Limb (tissue), 2 donors: ENCODE measurements at regions not wholly inside any gene's neighbourhood (a gene's known extent, or its start where the extent isn't known, plus 50 kb on each side); places are given as distances from the start of the nearest gene placed in this dataset.
"Not testable (repeated sequence)": the region's sequence is repeated elsewhere in the genome, so short reads cannot be mapped to it uniquely, and the experiment has no call there.

ENCODE experiments used
- DNase-seq, 2 donors: peaks; one replicate each; pipeline ENCODE4 v3.0.0-alpha.2; 2016; ENCODE audit errors: extremely low spot score in 2 of 2

- DNase-seq: no peak
These were observed 431.8 kb downstream of the ZWINT start for GRCh38 chr10:55929291-55929690.

- DNase-seq: not testable (repeated sequence)
These were observed 461.4 kb downstream of the ZWINT start for GRCh38 chr10:55899472-55900147.

GRCh38 chr10:55897490-55897921 is 463.6 kb downstream of the ZWINT start:
- DNase-seq: no peak

- DNase-seq: no peak
These were observed 468.8 kb downstream of the ZWINT start for GRCh38 chr10:55892276-55892675.

DNA sequence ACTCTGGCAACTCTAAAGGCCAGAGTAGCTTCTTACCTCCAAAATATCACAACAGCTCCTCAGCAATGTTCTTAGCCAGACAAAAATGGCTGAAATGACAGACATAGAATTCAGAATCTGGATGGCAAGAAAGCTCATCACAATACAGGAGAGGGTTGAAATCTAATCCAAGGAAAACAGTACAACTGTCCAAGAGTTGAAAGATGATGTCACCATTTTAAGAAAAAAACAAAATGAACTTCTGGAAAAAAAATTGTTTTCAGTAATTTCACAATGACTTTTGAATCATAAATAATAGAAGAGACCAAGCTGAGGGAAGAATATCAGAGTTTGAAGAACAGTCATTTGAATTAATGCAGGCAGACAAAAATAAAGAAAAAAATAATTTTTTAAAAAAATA is 479.5 kb downstream of the ZWINT start:
- DNase-seq: no peak

DNA sequence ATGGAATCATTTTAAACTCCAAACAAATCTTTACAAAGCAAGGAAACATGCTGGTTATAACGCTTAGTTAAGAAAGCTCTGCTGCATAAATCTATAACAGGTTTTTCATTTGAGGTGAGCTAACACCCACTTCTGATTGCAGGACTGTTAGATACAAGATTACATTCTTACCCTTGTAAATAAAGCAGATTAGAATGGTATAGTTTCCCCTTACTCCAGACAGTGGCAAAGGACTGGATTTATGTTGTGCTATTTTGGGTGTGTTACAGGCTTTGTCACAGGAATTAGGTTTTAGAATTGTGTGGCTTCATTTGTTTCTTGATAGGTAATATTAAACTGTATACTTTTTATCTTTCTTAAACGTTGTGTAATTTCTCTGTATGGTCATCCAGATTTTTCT is 487.6 kb downstream of the ZWINT start:
- DNase-seq: no peak

GRCh38 chr10:55870186-55870585 is 490.9 kb downstream of the ZWINT start:
- no peak for DNase-seq

DNA sequence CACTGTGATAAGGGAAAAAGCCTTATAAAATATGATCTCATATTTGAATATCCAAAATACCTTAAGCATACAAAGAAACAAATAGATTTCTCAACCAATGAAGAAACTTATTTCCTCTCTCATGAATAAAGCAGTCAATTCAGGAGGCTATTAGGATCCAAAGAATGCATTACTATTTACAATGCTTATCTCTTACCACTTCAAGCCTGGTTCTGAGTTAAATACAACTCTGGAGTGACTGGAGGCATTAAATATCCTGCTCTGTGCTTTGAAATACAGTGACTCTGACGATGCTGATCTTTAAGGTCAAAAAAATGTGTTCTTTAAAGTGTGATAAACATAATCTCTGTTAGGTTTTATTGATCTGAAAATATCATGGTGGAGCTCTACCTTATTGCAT is 493.2 kb downstream of the ZWINT start:
- no peak for DNase-seq

DNA sequence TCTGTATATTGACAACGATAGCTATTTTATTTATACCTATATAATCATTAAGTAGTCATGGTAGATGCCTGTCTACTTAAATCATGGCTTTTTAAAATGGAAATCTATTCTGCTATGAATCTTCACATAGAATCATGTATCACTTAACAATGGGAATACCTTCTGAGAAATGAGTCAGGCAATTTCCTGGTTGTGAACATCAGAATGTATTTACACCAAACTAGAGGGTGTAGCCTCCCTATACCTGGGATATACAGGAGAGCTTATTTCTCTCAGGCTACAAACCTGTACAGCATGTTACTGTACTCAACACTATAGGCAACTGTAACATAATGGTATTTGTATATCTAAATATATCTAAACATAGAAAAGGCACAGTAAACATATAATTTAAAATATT is 502.3 kb downstream of the ZWINT start:
- no peak for DNase-seq

DNA sequence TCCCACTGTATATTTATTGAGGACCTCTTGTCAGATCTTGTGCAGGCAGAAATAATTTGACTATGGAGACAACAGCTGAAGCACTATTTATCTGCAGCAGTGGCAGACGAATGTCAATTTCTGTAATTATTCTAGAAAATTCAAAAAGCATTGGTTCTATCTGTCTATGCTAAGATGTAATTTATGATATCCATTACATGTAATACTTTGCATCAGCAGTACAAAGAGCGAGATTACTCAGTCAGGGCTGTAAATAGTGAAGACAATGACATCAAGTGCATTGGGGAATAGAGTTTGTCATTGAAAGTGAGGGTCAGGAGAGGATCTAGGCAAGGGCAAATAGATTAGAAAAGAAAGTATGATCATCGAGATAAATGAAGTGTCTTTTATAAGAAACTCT is 508.2 kb downstream of the ZWINT start:
- DNase-seq: no peak

DNA sequence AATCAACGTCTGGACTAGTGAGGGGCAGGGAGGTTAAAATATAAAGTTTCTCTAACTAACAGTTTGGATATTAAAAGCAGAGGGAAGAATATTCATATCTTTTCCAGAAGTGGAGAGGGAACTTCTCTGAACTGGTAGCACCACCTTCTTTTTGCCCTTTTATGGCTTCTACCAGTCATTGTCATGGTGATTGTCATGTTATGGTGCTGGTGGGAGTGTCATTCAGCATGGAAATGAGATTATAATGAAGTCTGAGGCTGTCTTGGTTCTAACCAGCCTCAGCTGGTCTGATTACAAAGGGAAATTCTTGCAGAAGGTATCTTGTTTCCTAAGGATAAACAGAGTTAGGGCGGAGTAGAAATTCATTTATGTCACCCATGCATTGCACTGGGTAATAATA is 523.8 kb downstream of the ZWINT start:
- no peak for DNase-seq

DNA sequence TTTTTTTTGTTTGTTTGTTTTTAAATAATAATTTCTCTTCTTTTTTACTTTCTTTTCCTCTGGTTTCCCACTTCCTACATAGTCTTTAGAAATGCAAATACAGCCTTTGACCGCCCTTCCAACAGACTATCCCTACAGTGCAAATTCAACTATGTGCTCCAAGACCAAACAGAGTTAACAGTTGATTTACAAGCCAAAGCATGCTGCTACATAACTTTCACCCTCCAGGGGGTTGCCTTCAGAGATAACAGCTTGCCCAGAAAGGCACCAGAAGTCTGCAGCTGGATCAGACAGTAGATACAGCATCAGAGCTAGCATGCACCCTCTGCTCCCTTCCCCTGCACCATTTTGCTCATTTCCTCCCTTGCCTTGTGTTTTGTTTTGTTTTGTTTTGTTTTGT is 539.0 kb downstream of the ZWINT start:
- DNase-seq: no peak

DNA sequence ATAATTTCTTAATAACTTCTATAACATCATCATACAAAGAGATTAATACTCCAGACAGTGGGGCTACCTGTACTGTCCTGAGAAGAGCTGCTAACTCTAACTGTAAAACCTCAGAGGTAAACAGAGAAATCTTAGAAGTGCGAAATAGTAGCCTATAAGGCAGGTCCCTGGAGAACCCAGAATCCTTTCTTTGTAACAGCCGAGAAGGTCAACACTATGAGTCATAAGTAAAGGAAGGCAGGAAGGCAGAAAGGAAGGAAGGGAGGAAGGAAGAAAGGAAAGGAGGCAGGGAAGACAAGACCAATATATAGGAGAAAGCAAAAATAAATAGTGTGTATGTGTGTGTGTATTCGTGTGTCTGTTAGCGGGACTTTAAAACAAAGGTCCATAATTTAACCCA is 540.6 kb downstream of the ZWINT start:
- no peak for DNase-seq

DNA sequence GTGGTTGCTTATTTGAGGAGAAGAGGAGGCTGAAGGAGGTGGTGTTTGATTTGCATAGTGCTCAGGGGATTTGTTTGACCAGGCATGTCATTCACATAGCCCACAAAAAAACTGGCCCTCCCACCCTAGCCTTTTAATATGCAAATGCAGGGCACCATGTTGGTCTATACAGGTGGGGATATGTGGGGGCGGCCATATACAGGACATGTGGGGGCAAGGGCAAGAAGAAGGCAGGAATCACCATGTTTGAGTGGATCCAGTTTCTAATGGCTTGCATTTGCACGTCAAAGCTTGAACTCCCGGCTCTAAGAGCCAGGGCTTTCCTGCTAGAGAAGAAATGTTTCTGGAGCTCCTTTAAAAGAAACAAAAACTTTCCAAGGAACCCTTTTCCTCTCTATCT is 541.0 kb downstream of the ZWINT start:
- DNase-seq: no peak

DNA sequence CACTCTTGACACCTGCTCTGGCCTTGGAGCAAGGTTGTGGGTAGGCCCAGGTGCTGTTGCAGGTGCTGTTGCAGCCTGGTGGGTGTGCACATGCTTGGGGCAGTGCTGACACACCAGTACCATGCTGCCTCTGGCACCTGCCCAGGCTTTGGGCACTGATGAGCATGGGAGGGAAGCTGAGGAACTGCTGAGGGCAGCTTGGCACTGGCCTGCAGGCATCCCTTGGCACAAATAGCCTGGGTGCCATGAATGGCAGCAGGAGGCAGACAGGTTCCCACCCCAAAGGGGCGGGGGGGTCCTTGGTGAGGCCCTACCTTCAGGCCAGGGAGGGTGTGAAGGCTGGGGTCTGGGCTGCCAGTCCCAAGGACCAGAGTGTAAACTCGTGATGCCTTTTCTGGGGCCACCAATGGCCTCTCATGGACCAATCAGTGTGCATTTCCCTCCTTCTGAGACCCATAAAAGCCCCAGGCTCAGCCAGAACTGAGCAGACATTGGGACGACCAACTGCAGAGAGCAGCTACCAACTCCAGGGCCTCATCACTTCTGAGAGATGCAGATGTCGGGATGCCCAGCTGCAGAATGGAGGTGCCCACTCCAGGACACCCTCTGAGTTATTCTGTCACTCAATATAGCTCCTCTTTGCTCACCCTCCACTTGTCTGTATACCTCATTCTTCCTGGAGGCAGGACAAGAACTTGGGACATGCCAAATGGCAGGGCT is 547.4 kb downstream of the ZWINT start:
- no peak for DNase-seq

- no peak for DNase-seq
These were observed 558.0 kb downstream of the ZWINT start for GRCh38 chr10:55803055-55803454.

DNA sequence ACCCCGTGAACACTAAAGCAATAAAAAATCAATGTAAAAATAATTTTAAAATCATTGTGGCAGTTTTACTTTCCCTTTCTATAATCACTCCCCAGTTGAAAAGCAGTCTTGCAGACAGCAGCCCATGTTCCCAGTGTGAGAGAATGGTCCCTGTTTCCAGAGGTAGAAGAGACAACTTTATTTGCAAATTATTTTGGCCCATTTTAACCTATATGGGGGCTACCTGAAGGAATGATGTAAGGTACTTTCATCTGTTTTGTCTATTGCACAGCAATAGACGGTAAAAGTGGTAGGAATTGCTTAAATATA is 559.8 kb downstream of the ZWINT start:
- no peak for DNase-seq

- DNase-seq: no peak
These were observed 560.3 kb downstream of the ZWINT start for GRCh38 chr10:55800602-55801352.

DNA sequence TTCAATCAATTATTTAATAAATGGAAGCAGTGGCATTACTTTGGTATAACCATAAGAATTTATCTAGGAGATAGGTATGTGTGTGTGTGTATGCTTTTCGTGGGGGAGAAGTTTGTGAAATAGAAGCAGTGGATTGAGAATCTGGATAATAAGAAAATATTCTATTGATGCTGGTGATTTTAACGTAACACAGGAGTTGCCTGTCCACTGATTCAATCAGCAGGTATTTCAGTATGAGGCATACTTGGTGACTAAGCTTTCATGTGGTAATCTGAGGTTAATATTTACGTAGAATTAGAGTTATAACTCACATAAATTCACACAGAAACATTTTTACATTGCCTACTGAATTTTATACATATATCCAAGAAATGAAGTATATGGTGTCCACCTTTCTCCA is 568.0 kb downstream of the ZWINT start:
- no peak for DNase-seq

GRCh38 chr10:55790276-55790675 is 570.8 kb downstream of the ZWINT start:
- not testable (repeated sequence) for DNase-seq

- DNase-seq: no peak
These were observed 574.5 kb downstream of the ZWINT start for GRCh38 chr10:55786461-55787050.

- no peak for DNase-seq
These were observed 578.9 kb downstream of the ZWINT start for GRCh38 chr10:55782181-55782580.
